HG03045 (cell line): ENCODE measurements at regions not wholly inside any gene's neighbourhood (a gene's known extent, or its start where the extent isn't known, plus 50 kb on each side); places are given as distances from the start of the nearest gene placed in this dataset.
"Not testable (repeated sequence)": the region's sequence is repeated elsewhere in the genome, so short reads cannot be mapped to it uniquely, and the experiment has no call there.

Experiments
- ATAC-seq: cut with Tn5 transposase; IDR thresholded peaks from one replicate; pipeline ENCODE4 v1.9.1; 2021; ENCODE audit warnings: mild to moderate bottlenecking, moderate library complexity; ENCODE audit not compliant: unreplicated experiment

- ATAC-seq: no peak
Observed at GRCh38 chr13:60707878-60708277, 310.9 kb downstream of the TDRD3 start.

- no peak for ATAC-seq
Observed at GRCh38 chr13:60701895-60702294, 304.9 kb downstream of the TDRD3 start.

- no peak for ATAC-seq
Observed at GRCh38 chr13:60700994-60701393, 304.0 kb downstream of the TDRD3 start.

GRCh38 chr13:60699636-60700035, 302.6 kb downstream of the TDRD3 start:
- no peak for ATAC-seq

- no peak for ATAC-seq
Observed at GRCh38 chr13:60696602-60697001, 299.6 kb downstream of the TDRD3 start.

- no peak for ATAC-seq
Observed at GRCh38 chr13:60691268-60691667, 294.2 kb downstream of the TDRD3 start.

- ATAC-seq: no peak
Observed at GRCh38 chr13:60690604-60691003, 293.6 kb downstream of the TDRD3 start.

GRCh38 chr13:60689571-60689970, 292.6 kb downstream of the TDRD3 start:
- no peak for ATAC-seq

GRCh38 chr13:60689076-60689475, 292.1 kb downstream of the TDRD3 start:
- no peak for ATAC-seq

GRCh38 chr13:60679928-60680694, 283.1 kb downstream of the TDRD3 start:
- no peak for ATAC-seq

GRCh38 chr13:60679131-60679530, 282.1 kb downstream of the TDRD3 start:
- ATAC-seq: no peak

GRCh38 chr13:60671386-60671785, 274.4 kb downstream of the TDRD3 start:
- no peak for ATAC-seq

GRCh38 chr13:60663788-60664187, 266.8 kb downstream of the TDRD3 start:
- no peak for ATAC-seq

- ATAC-seq: no peak
Observed at GRCh38 chr13:60662595-60662994, 265.6 kb downstream of the TDRD3 start.

GRCh38 chr13:60661521-60661920, 264.5 kb downstream of the TDRD3 start:
- ATAC-seq: no peak

GRCh38 chr13:60657586-60657985, 260.6 kb downstream of the TDRD3 start:
- ATAC-seq: not testable (repeated sequence)

GRCh38 chr13:60655256-60655655, 258.2 kb downstream of the TDRD3 start:
- no peak for ATAC-seq

- ATAC-seq: no peak
Observed at GRCh38 chr13:60654415-60654814, 257.4 kb downstream of the TDRD3 start.

- no peak for ATAC-seq
Observed at GRCh38 chr13:60647547-60647946, 250.5 kb downstream of the TDRD3 start.

- ATAC-seq: no peak
Observed at GRCh38 chr13:60646620-60647019, 249.6 kb downstream of the TDRD3 start.

GRCh38 chr13:60645676-60646075, 248.7 kb downstream of the TDRD3 start:
- ATAC-seq: no peak

GRCh38 chr13:60642552-60642951, 245.5 kb downstream of the TDRD3 start:
- ATAC-seq: no peak

GRCh38 chr13:60629158-60629557, 232.1 kb downstream of the TDRD3 start:
- ATAC-seq: no peak
